ENCODE measurements at regions not wholly inside any gene's neighbourhood (a gene's known extent, or its start where the extent isn't known, plus 50 kb on each side); places are given as distances from the start of the nearest gene placed in this dataset.

GRCh38 chr4:14478504-14478903, 523.8 kb upstream of the CPEB2 start:
- H3K4me3 ChIP-seq (ENCODE audit: low read depth, low read length): no peak overlapping the region
- TF ChIP-seq, protein P1, sequence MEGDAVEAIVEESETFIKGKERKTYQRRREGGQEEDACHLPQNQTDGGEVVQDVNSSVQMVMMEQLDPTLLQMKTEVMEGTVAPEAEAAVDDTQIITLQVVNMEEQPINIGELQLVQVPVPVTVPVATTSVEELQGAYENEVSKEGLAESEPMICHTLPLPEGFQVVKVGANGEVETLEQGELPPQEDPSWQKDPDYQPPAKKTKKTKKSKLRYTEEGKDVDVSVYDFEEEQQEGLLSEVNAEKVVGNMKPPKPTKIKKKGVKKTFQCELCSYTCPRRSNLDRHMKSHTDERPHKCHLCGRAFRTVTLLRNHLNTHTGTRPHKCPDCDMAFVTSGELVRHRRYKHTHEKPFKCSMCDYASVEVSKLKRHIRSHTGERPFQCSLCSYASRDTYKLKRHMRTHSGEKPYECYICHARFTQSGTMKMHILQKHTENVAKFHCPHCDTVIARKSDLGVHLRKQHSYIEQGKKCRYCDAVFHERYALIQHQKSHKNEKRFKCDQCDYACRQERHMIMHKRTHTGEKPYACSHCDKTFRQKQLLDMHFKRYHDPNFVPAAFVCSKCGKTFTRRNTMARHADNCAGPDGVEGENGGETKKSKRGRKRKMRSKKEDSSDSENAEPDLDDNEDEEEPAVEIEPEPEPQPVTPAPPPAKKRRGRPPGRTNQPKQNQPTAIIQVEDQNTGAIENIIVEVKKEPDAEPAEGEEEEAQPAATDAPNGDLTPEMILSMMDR (IDR thresholded peaks at IDR 0.05): no peak
- H2AFZ ChIP-seq: no peak overlapping the region
- H3K79me2 ChIP-seq: no peaks in the 10 kb centered on the region
- H3K4me1 ChIP-seq: no peaks in the 10 kb centered on the region
- H3K9me3 ChIP-seq (ENCODE audit: control insufficient read depth, low read length): no peaks in the 10 kb centered on the region
- no peak overlapping the region for H3K4me2 ChIP-seq (ENCODE audit: low read length)
- no peaks in the 10 kb centered on the region for H3K36me3 ChIP-seq (ENCODE audit: control insufficient read depth, insufficient read depth, low read length)
- no peak overlapping the region for H3K9ac ChIP-seq
- no peaks in the 10 kb centered on the region for H3K27me3 ChIP-seq (ENCODE audit: control insufficient read depth, insufficient read depth, low read length)
- H3K27ac ChIP-seq: no peak overlapping the region

GRCh38 chr4:14496408-14496807, 505.9 kb upstream of the CPEB2 start:
- no peak overlapping the region for H3K4me3 ChIP-seq (ENCODE audit: low read depth, low read length)
- H3K27ac ChIP-seq: no peak overlapping the region
- H3K4me2 ChIP-seq (ENCODE audit: low read length): no peak overlapping the region
- no peaks in the 10 kb centered on the region for H3K36me3 ChIP-seq (ENCODE audit: control insufficient read depth, insufficient read depth, low read length)
- H3K79me2 ChIP-seq: no peaks in the 10 kb centered on the region
- no peak overlapping the region for H2AFZ ChIP-seq
- no peak overlapping the region for H3K9ac ChIP-seq
- H3K4me1 ChIP-seq: no peaks in the 10 kb centered on the region
- H3K9me3 ChIP-seq (ENCODE audit: control insufficient read depth, low read length): no peaks in the 10 kb centered on the region
- TF ChIP-seq, protein P1 (IDR thresholded peaks at IDR 0.05): no peak
- H3K27me3 ChIP-seq (ENCODE audit: control insufficient read depth, insufficient read depth, low read length): no peaks in the 10 kb centered on the region

GRCh38 chr4:14496969-14497368, 505.3 kb upstream of the CPEB2 start:
- no peaks in the 10 kb centered on the region for H3K4me1 ChIP-seq
- no peak overlapping the region for H3K27ac ChIP-seq
- H2AFZ ChIP-seq: no peak overlapping the region
- H3K79me2 ChIP-seq: no peaks in the 10 kb centered on the region
- H3K9ac ChIP-seq: no peak overlapping the region
- H3K9me3 ChIP-seq (ENCODE audit: control insufficient read depth, low read length): no peaks in the 10 kb centered on the region
- no peak overlapping the region for H3K4me2 ChIP-seq (ENCODE audit: low read length)
- H3K36me3 ChIP-seq (ENCODE audit: control insufficient read depth, insufficient read depth, low read length): no peaks in the 10 kb centered on the region
- no peak overlapping the region for H3K4me3 ChIP-seq (ENCODE audit: low read depth, low read length)
- TF ChIP-seq, protein P1 (IDR thresholded peaks at IDR 0.05): no peak
- H3K27me3 ChIP-seq (ENCODE audit: control insufficient read depth, insufficient read depth, low read length): no peaks in the 10 kb centered on the region

DNA sequence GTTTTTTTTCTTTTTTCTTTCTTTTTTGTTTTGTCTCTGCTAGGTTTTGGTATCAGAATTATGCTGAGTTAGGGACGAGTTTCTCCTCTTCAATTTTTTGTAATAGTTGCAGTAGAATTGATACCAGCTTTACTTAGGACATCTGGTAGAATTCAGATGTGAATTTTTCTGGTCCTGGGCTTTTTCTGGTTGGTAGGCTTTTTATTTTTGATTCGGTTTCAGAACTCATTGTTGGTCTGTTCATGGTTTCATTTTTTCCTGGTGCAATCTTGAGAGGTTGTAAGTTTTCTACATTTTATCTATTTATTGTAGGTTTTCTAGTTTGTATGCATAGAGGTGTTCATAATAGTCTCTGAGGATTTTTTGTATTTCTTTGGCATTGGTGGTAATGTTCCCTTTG, 498.1 kb upstream of the CPEB2 start:
- no peaks in the 10 kb centered on the region for H3K27me3 ChIP-seq (ENCODE audit: control insufficient read depth, insufficient read depth, low read length)
- no peak overlapping the region for H3K9ac ChIP-seq
- H3K4me1 ChIP-seq: no peaks in the 10 kb centered on the region
- no peak overlapping the region for H3K27ac ChIP-seq
- TF ChIP-seq, protein P1 (IDR thresholded peaks at IDR 0.05): no peak
- H3K4me3 ChIP-seq (ENCODE audit: low read depth, low read length): no peak overlapping the region
- no peaks in the 10 kb centered on the region for H3K36me3 ChIP-seq (ENCODE audit: control insufficient read depth, insufficient read depth, low read length)
- H3K4me2 ChIP-seq (ENCODE audit: low read length): no peak overlapping the region
- H3K9me3 ChIP-seq (ENCODE audit: control insufficient read depth, low read length): no peaks in the 10 kb centered on the region
- H3K79me2 ChIP-seq: no peaks in the 10 kb centered on the region
- H2AFZ ChIP-seq: no peak overlapping the region

DNA sequence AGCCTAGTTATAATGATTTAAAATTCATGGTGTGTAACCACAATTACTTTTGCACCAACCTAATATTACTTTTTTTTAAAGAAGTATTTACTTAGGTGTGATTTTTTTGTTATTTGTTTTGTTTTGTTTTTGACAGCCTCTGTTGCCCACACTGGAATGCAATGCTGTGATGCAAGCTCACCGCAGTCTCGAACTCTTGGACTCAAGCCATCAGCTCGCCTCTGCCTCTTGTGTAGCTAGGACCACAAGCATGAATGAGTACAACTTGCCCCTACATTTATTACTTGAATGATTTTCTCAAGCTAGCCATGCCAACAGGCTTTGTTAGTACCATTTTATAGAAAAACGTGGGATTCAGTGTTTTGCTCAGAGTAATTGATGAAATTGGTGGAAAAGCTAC, 488.8 kb upstream of the CPEB2 start:
- Histone ChIP-seq H3K36me3 (ENCODE audit: control insufficient read depth, insufficient read depth, low read length) (no peaks in the 10 kb centered on the region), H3K4me3 (ENCODE audit: low read depth, low read length) (no peak overlapping the region)
- TF ChIP-seq, protein P1 (IDR thresholded peaks at IDR 0.05): no peak

More for the DNA sequence above, 488.8 kb upstream of the CPEB2 start:
- H3K4me1 ChIP-seq: no peaks in the 10 kb centered on the region
- no peak overlapping the region for H2AFZ ChIP-seq
- H3K79me2 ChIP-seq: no peaks in the 10 kb centered on the region
- no peaks in the 10 kb centered on the region for H3K27me3 ChIP-seq (ENCODE audit: control insufficient read depth, insufficient read depth, low read length)
- no peaks in the 10 kb centered on the region for H3K9me3 ChIP-seq (ENCODE audit: control insufficient read depth, low read length)
- no peak overlapping the region for H3K27ac ChIP-seq
- H3K4me2 ChIP-seq (ENCODE audit: low read length): no peak overlapping the region
- no peak overlapping the region for H3K9ac ChIP-seq
